Right cardiac atrium (tissue), 5 donors: ENCODE measurements at regions not wholly inside any gene's neighbourhood (a gene's known extent, or its start where the extent isn't known, plus 50 kb on each side); places are given as distances from the start of the nearest gene placed in this dataset.
"Not testable (repeated sequence)": the region's sequence is repeated elsewhere in the genome, so short reads cannot be mapped to it uniquely, and the experiment has no call there.

ENCODE experiments used
- ATAC-seq, 2 donors: fragments of 200-7000 bp; cut with Tn5 transposase; one replicate each; pipeline versions ENCODE4 v1.8.0 to v1.9.1; 2020; ENCODE audit warnings: moderate library complexity in 2 of 2, mild to moderate bottlenecking in 1 of 2
- DNase-seq, 3 donors: peaks; one replicate each; pipeline ENCODE4 v3.0.0-alpha.2; 2020
- H3K27ac ChIP-seq: one replicate; pipeline ENCODE4 v1.5.1; 2013; ENCODE audit warnings: mild to moderate bottlenecking, low read length, control low read depth, moderate library complexity
- H3K27me3 ChIP-seq: one replicate; pipeline ENCODE4 v1.6.1; 2013; ENCODE audit not compliant: control insufficient read depth, insufficient read depth
- H3K4me1 ChIP-seq: one replicate; pipeline ENCODE4 v1.6.1; 2013; ENCODE audit warnings: low read length; ENCODE audit not compliant: control insufficient read depth, insufficient read depth
- H3K4me3 ChIP-seq: one replicate; pipeline ENCODE4 v1.5.1; 2013; ENCODE audit warnings: low read length, control low read depth
- H3K9me3 ChIP-seq: one replicate; pipeline ENCODE4 v1.6.1; 2013; ENCODE audit warnings: low read length; ENCODE audit not compliant: control insufficient read depth
- WGBS: extraction: QIAGEN DNeasy Blood & Tissue Kit; methylation state at CpG from one replicate; pipeline ENCODE4 v1.1.7; 2013; 5-methylcytosine and 5-hydroxymethylcytosine counted together
- intact Hi-C, 4 donors: fragments of 100-400 bp; cut with DNase I; formaldehyde crosslinking; loops; one replicate each; pipeline versions ENCODE4 v1.11.0 to v1.14.0; 2022 to 2023
- donor health status: healthy with polysubstance abuse.
- donor health status: DM: no; HTN: yes; CAD: no.
- donor health status: DM: no; HTN: no; CAD: no.
- donor health status: DM: no; HTN: yes; CAD: no; lungs with severe emphysema.
- donor health status: DM: yes; HTN: yes; CAD: no.

- H3K27me3 ChIP-seq: no peaks in the 10 kb centered on the region
- ATAC-seq: no peak
- 88% methylated on average over 4 of the region's 4 CpGs for WGBS
- no peak for DNase-seq
- no peak overlapping the region for H3K27ac ChIP-seq
- intact Hi-C loops: no loop called here
- no peak overlapping the region for H3K4me3 ChIP-seq
- H3K4me1 ChIP-seq: no peaks in the 10 kb centered on the region
- peaks cover 2% of the 10 kb centered on the region for H3K9me3 ChIP-seq
These were observed 830.8 kb upstream of the AUTS2 start for GRCh38 chr7:68767462-68767861.

- H3K9me3 ChIP-seq: no peaks in the 10 kb centered on the region
- no peak overlapping the region for H3K4me3 ChIP-seq
- H3K27me3 ChIP-seq: no peaks in the 10 kb centered on the region
- intact Hi-C loops: no loop called here
- 10% methylated on average over 6 of the region's 6 CpGs for WGBS
- DNase-seq (peak; percentile 42 to 82 (median 78)), ATAC-seq (peak; percentile 55 to 56)
- no peak overlapping the region for H3K27ac ChIP-seq
- H3K4me1 ChIP-seq: no peaks in the 10 kb centered on the region
These were observed 827.6 kb upstream of the AUTS2 start for GRCh38 chr7:68770649-68771048.

GRCh38 chr7:68776326-68776725, 821.9 kb upstream of the AUTS2 start:
- H3K27ac ChIP-seq: no peak overlapping the region
- DNase-seq (no peak), ATAC-seq (no peak)
- no peaks in the 10 kb centered on the region for H3K27me3 ChIP-seq
- H3K9me3 ChIP-seq: no peaks in the 10 kb centered on the region
- intact Hi-C loops: no loop called here
- H3K4me3 ChIP-seq: no peak overlapping the region
- H3K4me1 ChIP-seq: no peaks in the 10 kb centered on the region
- 67% methylated on average over 3 of the region's 3 CpGs for WGBS

GRCh38 chr7:68783684-68784083, 814.6 kb upstream of the AUTS2 start:
- Histone ChIP-seq H3K9me3 (no peaks in the 10 kb centered on the region), H3K27me3 (no peaks in the 10 kb centered on the region), H3K27ac (no peak overlapping the region), H3K4me3 (no peak overlapping the region), H3K4me1 (no peaks in the 10 kb centered on the region)
- ATAC-seq (no peak), DNase-seq (no peak)
- WGBS: 83% methylated on average over 3 of the region's 3 CpGs
- intact Hi-C loops: loop anchor here in 1 of 4 donors (10.0 kb wide), 1 partner anchor 59 kb away; no protein-coding TSS in a partner anchor

- no peak for DNase-seq
- 26% methylated on average over 3 of the region's 3 CpGs for WGBS
- Histone ChIP-seq H3K4me1 (no peaks in the 10 kb centered on the region), H3K27me3 (no peaks in the 10 kb centered on the region), H3K9me3 (no peaks in the 10 kb centered on the region), H3K4me3 (no peak overlapping the region), H3K27ac (no peak overlapping the region)
- ATAC-seq: no peak
- intact Hi-C loops: loop anchor here in 1 of 4 donors (10.0 kb wide), 1 partner anchor 60 kb away; no protein-coding TSS in a partner anchor
These were observed 813.2 kb upstream of the AUTS2 start for GRCh38 chr7:68785036-68785435.

- 76% methylated on average over 5 of the region's 5 CpGs for WGBS
- intact Hi-C loops: loop anchor here in 1 of 4 donors (10.0 kb wide), 1 partner anchor 63 kb away; no protein-coding TSS in a partner anchor
These were observed 810.7 kb upstream of the AUTS2 start for GRCh38 chr7:68787566-68787965.

GRCh38 chr7:68788529-68788928, 809.7 kb upstream of the AUTS2 start:
- WGBS: 95% methylated on average over 2 of the region's 2 CpGs
- DNase-seq, H3K4me1 ChIP-seq, ATAC-seq, H3K9me3 ChIP-seq, H3K27me3 ChIP-seq, H3K4me3 ChIP-seq, H3K27ac ChIP-seq: not testable (repeated sequence)
- intact Hi-C loops: loop anchor here in 1 of 4 donors (10.0 kb wide), 1 partner anchor 64 kb away; no protein-coding TSS in a partner anchor

More at GRCh38 chr7:68787566-68787965, 810.7 kb upstream of the AUTS2 start:
- ATAC-seq (no peak), DNase-seq (no peak)
- no peak overlapping the region for H3K4me3 ChIP-seq
- no peak overlapping the region for H3K27ac ChIP-seq
- no peaks in the 10 kb centered on the region for H3K9me3 ChIP-seq
- no peaks in the 10 kb centered on the region for H3K27me3 ChIP-seq
- no peaks in the 10 kb centered on the region for H3K4me1 ChIP-seq

- intact Hi-C loops: loop anchor here in 1 of 4 donors (10.0 kb wide), 1 partner anchor 65 kb away; no protein-coding TSS in a partner anchor
- H3K4me3 ChIP-seq: no peak overlapping the region
- no peak for DNase-seq
These were observed 808.7 kb upstream of the AUTS2 start for GRCh38 chr7:68789597-68789996.

GRCh38 chr7:68792351-68792750, 805.9 kb upstream of the AUTS2 start:
- H3K4me1 ChIP-seq: no peaks in the 10 kb centered on the region
- DNase-seq: no peak
- 51% methylated on average over 3 of the region's 3 CpGs for WGBS
- no peaks in the 10 kb centered on the region for H3K27me3 ChIP-seq
- ATAC-seq: no peak
- no peak overlapping the region for H3K27ac ChIP-seq
- H3K4me3 ChIP-seq: no peak overlapping the region
- intact Hi-C loops: no loop called here
- no peaks in the 10 kb centered on the region for H3K9me3 ChIP-seq

More at GRCh38 chr7:68789597-68789996, 808.7 kb upstream of the AUTS2 start:
- Histone ChIP-seq H3K27me3 (no peaks in the 10 kb centered on the region), H3K4me1 (no peaks in the 10 kb centered on the region), H3K27ac (no peak overlapping the region), H3K9me3 (no peaks in the 10 kb centered on the region)
- WGBS: 27% methylated on average over 4 of the region's 4 CpGs
- no peak for ATAC-seq

GRCh38 chr7:68793513-68793912, 804.8 kb upstream of the AUTS2 start:
- H3K4me1 ChIP-seq: no peaks in the 10 kb centered on the region
- H3K27me3 ChIP-seq: no peaks in the 10 kb centered on the region
- ATAC-seq (no peak), DNase-seq (no peak)
- WGBS: 99% methylated on average over 1 of the region's 1 CpG
- no peak overlapping the region for H3K4me3 ChIP-seq
- H3K9me3 ChIP-seq: no peaks in the 10 kb centered on the region
- intact Hi-C loops: no loop called here
- H3K27ac ChIP-seq: no peak overlapping the region

- Histone ChIP-seq H3K27me3 (no peaks in the 10 kb centered on the region), H3K4me3 (no peak overlapping the region), H3K27ac (no peak overlapping the region), H3K4me1 (no peaks in the 10 kb centered on the region), H3K9me3 (no peaks in the 10 kb centered on the region)
- ATAC-seq: no peak
- no peak for DNase-seq
- intact Hi-C loops: no loop called here
- 75% methylated on average over 4 of the region's 4 CpGs for WGBS
These were observed 798.0 kb upstream of the AUTS2 start for GRCh38 chr7:68800316-68800715.

- no peaks in the 10 kb centered on the region for H3K9me3 ChIP-seq
- no peaks in the 10 kb centered on the region for H3K4me1 ChIP-seq
- ATAC-seq: no peak
- 92% methylated on average over 5 of the region's 5 CpGs for WGBS
- no peaks in the 10 kb centered on the region for H3K27me3 ChIP-seq
- no peak for DNase-seq
- no peak overlapping the region for H3K27ac ChIP-seq
- no peak overlapping the region for H3K4me3 ChIP-seq
- intact Hi-C loops: no loop called here
These were observed 793.1 kb upstream of the AUTS2 start for GRCh38 chr7:68805159-68805558.
